AG09309 (cell line): ENCODE measurements at regions not wholly inside any gene's neighbourhood (a gene's known extent, or its start where the extent isn't known, plus 50 kb on each side); places are given as distances from the start of the nearest gene placed in this dataset.

Experiments
- DNase-seq: peaks from one replicate; pipeline ENCODE4 v3.0.0-alpha.2; 2010; ENCODE audit warnings: low read depth
- H3K4me3 ChIP-seq: 2 replicates; pipeline ENCODE4 v1.5.1; 2011; ENCODE audit warnings: mild to moderate bottlenecking, low read depth, low read length, moderate library complexity; ENCODE audit not compliant: control insufficient read depth
- CTCF ChIP-seq: IDR thresholded peaks from 2 replicates; pipeline ENCODE4 v1.5.1; 2011; ENCODE audit warnings: mild to moderate bottlenecking, low read depth, low read length, inconsistent platforms; ENCODE audit not compliant: insufficient read depth, control insufficient read depth; ENCODE audit errors: missing control alignments

GRCh38 chr5:130743092-130743491 is 422.0 kb downstream of the HINT1 start:
- DNase-seq, result no peak
- no peak for TF ChIP-seq CTCF
- H3K4me3 ChIP-seq, result no peak overlapping the region

GRCh38 chr5:130740047-130740569 is 424.9 kb downstream of the HINT1 start:
- no peak for DNase-seq
- H3K4me3 ChIP-seq, result no peak overlapping the region
- no peak for TF ChIP-seq CTCF

- no peak overlapping the region for H3K4me3 ChIP-seq
- no peak for DNase-seq
- no peak for TF ChIP-seq CTCF
These were observed 433.2 kb downstream of the HINT1 start for GRCh38 chr5:130731839-130732238.

GRCh38 chr5:130729541-130729940 is 435.5 kb downstream of the HINT1 start:
- H3K4me3 ChIP-seq, result no peak overlapping the region
- no peak for TF ChIP-seq CTCF
- DNase-seq, result no peak

- H3K4me3 ChIP-seq, result no peak overlapping the region
- DNase-seq, result no peak
- no peak for TF ChIP-seq CTCF
These were observed 437.2 kb downstream of the HINT1 start for GRCh38 chr5:130727830-130728229.

GRCh38 chr5:130724658-130725057 is 440.4 kb downstream of the HINT1 start:
- DNase-seq, result no peak
- no peak overlapping the region for H3K4me3 ChIP-seq
- TF ChIP-seq CTCF, result no peak

- no peak overlapping the region for H3K4me3 ChIP-seq
- TF ChIP-seq CTCF, result peak; percentile 66
- DNase-seq, result peak; percentile 20
These were observed 444.7 kb downstream of the HINT1 start for GRCh38 chr5:130720355-130720754.
